Common myeloid progenitor, CD34-positive (primary cell): ENCODE measurements at regions not wholly inside any gene's neighbourhood (a gene's known extent, or its start where the extent isn't known, plus 50 kb on each side); places are given as distances from the start of the nearest gene placed in this dataset.

Experiments
- CTCF ChIA-PET: fragments of 350-600 bp; sonication (Branson Sonifier 250); formaldehyde crosslinking; loops from one replicate; lab custom pipeline; 2021; ENCODE audit warnings: antibody characterized with exemption; lab: Charles Lee
- POLR2A ChIA-PET: fragments of 350-600 bp; sonication (Branson Sonifier 250); formaldehyde crosslinking; loops from one replicate; lab custom pipeline; 2021; ENCODE audit warnings: antibody characterized with exemption; lab: Charles Lee
- DNase-seq, 3 donors: peaks; one replicate each; pipeline versions ENCODE4 v3.0.0 to v3.0.0-alpha.2; 2013
- H3K27ac ChIP-seq, 2 experiments: 1 replicate in 1 of 2; 2 replicates in 1 of 2; pipeline ENCODE4 v1.7.0; 2013; ENCODE audit warnings: inconsistent platforms in 2 of 2, low read length in 2 of 2, mild to moderate bottlenecking in 2 of 2, low read depth in 1 of 2, moderate library complexity in 1 of 2; ENCODE audit not compliant: severe bottlenecking in 2 of 2, insufficient read depth in 1 of 2, poor library complexity in 1 of 2
- H3K27me3 ChIP-seq, 5 experiments: replicated peaks in 2 of 5; 1 replicate in 3 of 5; 2 replicates in 2 of 5; pipeline versions ENCODE4 v1.6.1 to v1.7.0; 2013; ENCODE audit warnings: low read length in 4 of 5, mild to moderate bottlenecking in 2 of 5, moderate library complexity in 2 of 5, inconsistent platforms in 1 of 5; ENCODE audit not compliant: insufficient read depth in 5 of 5, control insufficient read depth in 4 of 5
- H3K36me3 ChIP-seq, 4 experiments: 1 replicate in 2 of 4; 2 replicates in 2 of 4; pipeline versions ENCODE4 v1.6.1 to v1.7.0; 2013; ENCODE audit warnings: low read length in 3 of 4, control low read depth in 1 of 4, mild to moderate bottlenecking in 1 of 4; ENCODE audit not compliant: control insufficient read depth in 4 of 4, insufficient read depth in 4 of 4
- H3K4me1 ChIP-seq, 4 experiments: 1 replicate in 3 of 4; 2 replicates in 1 of 4; pipeline versions ENCODE4 v1.6.1 to v1.7.1; 2013; ENCODE audit warnings: low read length in 3 of 4, mild to moderate bottlenecking in 3 of 4, control low read depth in 1 of 4, inconsistent platforms in 1 of 4, moderate library complexity in 1 of 4; ENCODE audit not compliant: control insufficient read depth in 4 of 4, insufficient read depth in 4 of 4; ENCODE audit errors: control extremely low read depth in 1 of 4
- H3K4me3 ChIP-seq, 7 experiments: 1 replicate in 4 of 7; 2 replicates in 3 of 7; pipeline versions ENCODE4 v1.5.1 to v1.7.0; 2013; ENCODE audit warnings: mild to moderate bottlenecking in 7 of 7, low read length in 6 of 7, moderate library complexity in 6 of 7, inconsistent platforms in 2 of 7, low read depth in 2 of 7, control low read depth in 1 of 7; ENCODE audit not compliant: insufficient read depth in 4 of 7, control insufficient read depth in 1 of 7; ENCODE audit errors: extremely low read depth in 1 of 7
- H3K9me3 ChIP-seq, 5 experiments: 1 replicate in 4 of 5; 2 replicates in 1 of 5; pipeline versions ENCODE4 v1.6.1 to v1.7.1; 2013; ENCODE audit warnings: low read length in 4 of 5, mild to moderate bottlenecking in 2 of 5, inconsistent platforms in 1 of 5, low read depth in 1 of 5, moderate library complexity in 1 of 5; ENCODE audit not compliant: control insufficient read depth in 4 of 5, insufficient read depth in 2 of 5; ENCODE audit errors: control extremely low read depth in 1 of 5
- WGBS: methylation state at CpG from one replicate; pipeline ENCODE4 v1.1.5; 2013; ENCODE audit not compliant: insufficient coverage; 5-methylcytosine and 5-hydroxymethylcytosine counted together

- no peak overlapping the region for H3K4me3 ChIP-seq
- H3K4me1 ChIP-seq, result no peaks in the 10 kb centered on the region
- no peak overlapping the region for H3K27ac ChIP-seq
- CTCF ChIA-PET, result no interaction called here
- 92% methylated on average over 2 of the region's 2 CpGs for WGBS
- no peak for DNase-seq
- H3K36me3 ChIP-seq, result no peaks in the 10 kb centered on the region
- POLR2A ChIA-PET, result no interaction called here
- no peaks in the 10 kb centered on the region for H3K27me3 ChIP-seq
- no peaks in the 10 kb centered on the region for H3K9me3 ChIP-seq
Observed at GRCh38 chr14:39615352-39615751, 183.1 kb upstream of the FBXO33 start.

- Histone ChIP-seq H3K27ac (no peak overlapping the region), H3K4me1 (no peaks in the 10 kb centered on the region), H3K4me3 (no peak overlapping the region), H3K27me3 (no peaks in the 10 kb centered on the region), H3K36me3 (no peaks in the 10 kb centered on the region), H3K9me3 (no peaks in the 10 kb centered on the region)
- 95% methylated on average over 2 of the region's 3 CpGs for WGBS
- POLR2A ChIA-PET, result no interaction called here
- CTCF ChIA-PET, result no interaction called here
- no peak for DNase-seq
Observed at GRCh38 chr14:39614297-39614923, 182.2 kb upstream of the FBXO33 start.

- CTCF ChIA-PET, result no interaction called here
- H3K36me3 ChIP-seq, result no peaks in the 10 kb centered on the region
- POLR2A ChIA-PET, result no interaction called here
Observed at GRCh38 chr14:39609119-39609518, 176.9 kb upstream of the FBXO33 start.

GRCh38 chr14:39607978-39608377 is 175.7 kb upstream of the FBXO33 start:
- Histone ChIP-seq H3K27me3 (no peaks in the 10 kb centered on the region), H3K27ac (no peak overlapping the region), H3K9me3 (no peaks in the 10 kb centered on the region), H3K4me3 (no peak overlapping the region), H3K4me1 (no peaks in the 10 kb centered on the region), H3K36me3 (no peaks in the 10 kb centered on the region)
- ChIA-PET POLR2A (no interaction called here), CTCF (no interaction called here)
- no CpG with 5 or more reads among the region's 1 CpG for WGBS
- no peak for DNase-seq

More at GRCh38 chr14:39609119-39609518, 176.9 kb upstream of the FBXO33 start:
- no peak overlapping the region for H3K4me3 ChIP-seq
- no peak for DNase-seq
- no peaks in the 10 kb centered on the region for H3K27me3 ChIP-seq
- H3K27ac ChIP-seq, result no peak overlapping the region
- no peaks in the 10 kb centered on the region for H3K4me1 ChIP-seq
- no peaks in the 10 kb centered on the region for H3K9me3 ChIP-seq

- CTCF ChIA-PET, result no interaction called here
Observed at GRCh38 chr14:39603942-39604341, 171.7 kb upstream of the FBXO33 start.

GRCh38 chr14:39593377-39593776 is 161.1 kb upstream of the FBXO33 start:
- CTCF ChIA-PET, result no interaction called here
- POLR2A ChIA-PET, result no interaction called here

More at GRCh38 chr14:39603942-39604341, 171.7 kb upstream of the FBXO33 start:
- H3K27me3 ChIP-seq, result no peaks in the 10 kb centered on the region
- DNase-seq, result no peak
- 63% methylated on average over 1 of the region's 1 CpG for WGBS
- no peaks in the 10 kb centered on the region for H3K9me3 ChIP-seq
- H3K4me1 ChIP-seq, result no peaks in the 10 kb centered on the region
- no peak overlapping the region for H3K4me3 ChIP-seq
- no peak overlapping the region for H3K27ac ChIP-seq
- POLR2A ChIA-PET, result no interaction called here
- H3K36me3 ChIP-seq, result no peaks in the 10 kb centered on the region

GRCh38 chr14:39592116-39592789 is 160.0 kb upstream of the FBXO33 start:
- Histone ChIP-seq H3K9me3 (peaks cover 0 to 3% (median 0%) of the 10 kb centered on the region in 5 experiments), H3K4me3 (no peak overlapping the region), H3K27ac (no peak overlapping the region), H3K4me1 (no peaks in the 10 kb centered on the region), H3K27me3 (no peaks in the 10 kb centered on the region), H3K36me3 (no peaks in the 10 kb centered on the region)
- no peak for DNase-seq
- 75% methylated on average over 1 of the region's 2 CpGs for WGBS
- POLR2A ChIA-PET, result no interaction called here
- CTCF ChIA-PET, result no interaction called here

More at GRCh38 chr14:39593377-39593776, 161.1 kb upstream of the FBXO33 start:
- WGBS, result no CpG with 5 or more reads among the region's 2 CpGs
- Histone ChIP-seq H3K4me1 (no peaks in the 10 kb centered on the region), H3K36me3 (no peaks in the 10 kb centered on the region), H3K9me3 (peaks cover 0 to 3% (median 0%) of the 10 kb centered on the region in 5 experiments), H3K27ac (no peak overlapping the region), H3K27me3 (no peaks in the 10 kb centered on the region), H3K4me3 (no peak overlapping the region)
- no peak for DNase-seq
